MM.1S (cell line): ENCODE measurements at regions not wholly inside any gene's neighbourhood (a gene's known extent, or its start where the extent isn't known, plus 50 kb on each side); places are given as distances from the start of the nearest gene placed in this dataset.

Experiments used
- DNase-seq: peaks from one replicate; pipeline ENCODE4 v3.0.0-alpha.2; 2015
- H2AFZ ChIP-seq: fragments of 300-600 bp; sonication (generic); 2 replicates; pipeline ENCODE4 v1.6.0; 2016; ENCODE audit warnings: antibody characterized with exemption, low read length
- H3F3A ChIP-seq: fragments of 300-600 bp; sonication (generic); 2 replicates; pipeline ENCODE4 v1.6.1; 2016; ENCODE audit warnings: mild to moderate bottlenecking, antibody characterized with exemption, low read length, moderate library complexity, mixed read lengths; ENCODE audit not compliant: insufficient read depth
- H3K27ac ChIP-seq: fragments of 300-600 bp; sonication (generic); 2 replicates; pipeline ENCODE4 v1.5.1; 2016; ENCODE audit warnings: mild to moderate bottlenecking, low read length
- H3K27me3 ChIP-seq: fragments of 300-600 bp; sonication (generic); replicated peaks from 2 replicates; pipeline ENCODE4 v1.6.0; 2016; ENCODE audit warnings: low read length; ENCODE audit not compliant: insufficient read depth
- H3K36me3 ChIP-seq: fragments of 300-600 bp; sonication (generic); replicated peaks from 2 replicates; pipeline ENCODE4 v1.6.1; 2016; ENCODE audit warnings: mild to moderate bottlenecking, low read length, mixed read lengths; ENCODE audit not compliant: insufficient read depth
- H3K4me1 ChIP-seq: fragments of 300-600 bp; sonication (generic); 2 replicates; pipeline ENCODE4 v1.6.1; 2016; ENCODE audit warnings: low read length, mixed read lengths
- H3K4me2 ChIP-seq: fragments of 300-600 bp; sonication (generic); 2 replicates; pipeline ENCODE4 v1.6.0; 2016; ENCODE audit warnings: low read depth, low read length
- H3K4me3 ChIP-seq: fragments of 300-600 bp; sonication (generic); 2 replicates; pipeline ENCODE4 v1.5.1; 2016; ENCODE audit warnings: low read length, mixed read lengths
- H3K79me2 ChIP-seq: fragments of 300-600 bp; sonication (generic); 2 replicates; pipeline ENCODE4 v1.6.1; 2016; ENCODE audit warnings: mixed run types, low read length, mixed read lengths
- H3K9ac ChIP-seq: fragments of 300-600 bp; sonication (generic); 2 replicates; pipeline ENCODE4 v1.6.1; 2016; ENCODE audit warnings: low read length, mixed read lengths
- H3K9me2 ChIP-seq: fragments of 300-600 bp; sonication (generic); replicated peaks from 2 replicates; pipeline ENCODE4 v1.6.1; 2016; ENCODE audit warnings: mild to moderate bottlenecking, low read length, mixed read lengths; ENCODE audit not compliant: insufficient read depth
- H3K9me3 ChIP-seq: fragments of 300-600 bp; sonication (generic); replicated peaks from 2 replicates; pipeline ENCODE4 v1.6.1; 2016; ENCODE audit warnings: mild to moderate bottlenecking, low read length, mixed read lengths; ENCODE audit not compliant: insufficient read depth
- H4K20me1 ChIP-seq: fragments of 300-600 bp; sonication (generic); 2 replicates; pipeline ENCODE4 v1.6.1; 2016; ENCODE audit warnings: mild to moderate bottlenecking, low read length, moderate library complexity, mixed read lengths; ENCODE audit not compliant: insufficient read depth
- EZH2 ChIP-seq: fragments of 300-600 bp; sonication (generic); optimal IDR thresholded peaks from 2 replicates; pipeline ENCODE3; 2017; ENCODE audit warnings: low read depth, mild to moderate bottlenecking, antibody characterized with exemption, low read length, mixed read lengths
- EZH2phosphoT487 ChIP-seq: fragments of 300-600 bp; sonication (generic); IDR thresholded peaks from 2 replicates; pipeline ENCODE4 v1.6.1; 2018; ENCODE audit warnings: antibody characterized with exemption, low read length
- TF ChIP-seq, protein P1 (sequence below): fragments of 300-600 bp; sonication (generic); IDR thresholded peaks from 2 replicates; pipeline ENCODE4 v1.5.1; 2016; ENCODE audit warnings: antibody characterized with exemption, low read length, mixed read lengths

- no peak overlapping the region for H3K4me3 ChIP-seq
These were observed 266.6 kb upstream of the PITRM1 start for GRCh38 chr10:3439183-3439582.

GRCh38 chr10:3438606-3439005 lies 266.0 kb upstream of the PITRM1 start:
- no peaks in the 10 kb centered on the region for H3K9me2 ChIP-seq
- no peak overlapping the region for H3K4me3 ChIP-seq
- no peak for DNase-seq
- no peaks in the 10 kb centered on the region for H3K79me2 ChIP-seq
- H3K9ac ChIP-seq = no peak overlapping the region
- no peaks in the 10 kb centered on the region for H4K20me1 ChIP-seq
- H3K4me1 ChIP-seq = no peaks in the 10 kb centered on the region
- no peak overlapping the region for H2AFZ ChIP-seq
- no peaks in the 10 kb centered on the region for H3K27me3 ChIP-seq
- no peaks in the 10 kb centered on the region for H3K9me3 ChIP-seq
- no peak overlapping the region for H3K27ac ChIP-seq
- TF ChIP-seq EZH2phosphoT487 (no peak), EZH2 (no peak)
- TF ChIP-seq, protein P1, sequence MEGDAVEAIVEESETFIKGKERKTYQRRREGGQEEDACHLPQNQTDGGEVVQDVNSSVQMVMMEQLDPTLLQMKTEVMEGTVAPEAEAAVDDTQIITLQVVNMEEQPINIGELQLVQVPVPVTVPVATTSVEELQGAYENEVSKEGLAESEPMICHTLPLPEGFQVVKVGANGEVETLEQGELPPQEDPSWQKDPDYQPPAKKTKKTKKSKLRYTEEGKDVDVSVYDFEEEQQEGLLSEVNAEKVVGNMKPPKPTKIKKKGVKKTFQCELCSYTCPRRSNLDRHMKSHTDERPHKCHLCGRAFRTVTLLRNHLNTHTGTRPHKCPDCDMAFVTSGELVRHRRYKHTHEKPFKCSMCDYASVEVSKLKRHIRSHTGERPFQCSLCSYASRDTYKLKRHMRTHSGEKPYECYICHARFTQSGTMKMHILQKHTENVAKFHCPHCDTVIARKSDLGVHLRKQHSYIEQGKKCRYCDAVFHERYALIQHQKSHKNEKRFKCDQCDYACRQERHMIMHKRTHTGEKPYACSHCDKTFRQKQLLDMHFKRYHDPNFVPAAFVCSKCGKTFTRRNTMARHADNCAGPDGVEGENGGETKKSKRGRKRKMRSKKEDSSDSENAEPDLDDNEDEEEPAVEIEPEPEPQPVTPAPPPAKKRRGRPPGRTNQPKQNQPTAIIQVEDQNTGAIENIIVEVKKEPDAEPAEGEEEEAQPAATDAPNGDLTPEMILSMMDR = no peak
- no peaks in the 10 kb centered on the region for H3K36me3 ChIP-seq
- no peaks in the 10 kb centered on the region for H3F3A ChIP-seq
- no peak overlapping the region for H3K4me2 ChIP-seq

More at GRCh38 chr10:3439183-3439582, 266.6 kb upstream of the PITRM1 start:
- H4K20me1 ChIP-seq = no peaks in the 10 kb centered on the region
- no peaks in the 10 kb centered on the region for H3K79me2 ChIP-seq
- no peak overlapping the region for H3K9ac ChIP-seq
- H3K4me2 ChIP-seq = no peak overlapping the region
- H3K4me1 ChIP-seq = no peaks in the 10 kb centered on the region
- no peaks in the 10 kb centered on the region for H3K36me3 ChIP-seq
- no peaks in the 10 kb centered on the region for H3K9me3 ChIP-seq
- TF ChIP-seq, protein P1 = no peak
- TF ChIP-seq EZH2phosphoT487 (no peak), EZH2 (no peak)
- H2AFZ ChIP-seq = no peak overlapping the region
- no peak overlapping the region for H3K27ac ChIP-seq
- no peaks in the 10 kb centered on the region for H3K27me3 ChIP-seq
- no peaks in the 10 kb centered on the region for H3F3A ChIP-seq
- DNase-seq = no peak
- no peaks in the 10 kb centered on the region for H3K9me2 ChIP-seq

GRCh38 chr10:3435671-3436070 lies 263.1 kb upstream of the PITRM1 start:
- H3K36me3 ChIP-seq = no peaks in the 10 kb centered on the region
- no peaks in the 10 kb centered on the region for H3K79me2 ChIP-seq
- H3K9ac ChIP-seq = no peak overlapping the region
- H3K27ac ChIP-seq = no peak overlapping the region
- no peaks in the 10 kb centered on the region for H3K4me1 ChIP-seq
- no peak overlapping the region for H3K4me2 ChIP-seq
- TF ChIP-seq, protein P1 = no peak
- no peak for TF ChIP-seq EZH2phosphoT487
- no peak for TF ChIP-seq EZH2
- no peak for DNase-seq
- no peaks in the 10 kb centered on the region for H3K27me3 ChIP-seq
- H3K9me2 ChIP-seq = no peaks in the 10 kb centered on the region
- H2AFZ ChIP-seq = no peak overlapping the region
- H4K20me1 ChIP-seq = no peaks in the 10 kb centered on the region
- H3F3A ChIP-seq = no peaks in the 10 kb centered on the region
- no peaks in the 10 kb centered on the region for H3K9me3 ChIP-seq
- no peak overlapping the region for H3K4me3 ChIP-seq
